LNCAP (cell line): ENCODE measurements at regions not wholly inside any gene's neighbourhood (a gene's known extent, or its start where the extent isn't known, plus 50 kb on each side); places are given as distances from the start of the nearest gene placed in this dataset.

Experiments used
- TF ChIP-seq, protein P1 (sequence below): fragments of 450-650 bp; IDR thresholded peaks from 2 replicates; pipeline ENCODE4 v1.5.1; 2017; ENCODE audit warnings: mild to moderate bottlenecking

DNA sequence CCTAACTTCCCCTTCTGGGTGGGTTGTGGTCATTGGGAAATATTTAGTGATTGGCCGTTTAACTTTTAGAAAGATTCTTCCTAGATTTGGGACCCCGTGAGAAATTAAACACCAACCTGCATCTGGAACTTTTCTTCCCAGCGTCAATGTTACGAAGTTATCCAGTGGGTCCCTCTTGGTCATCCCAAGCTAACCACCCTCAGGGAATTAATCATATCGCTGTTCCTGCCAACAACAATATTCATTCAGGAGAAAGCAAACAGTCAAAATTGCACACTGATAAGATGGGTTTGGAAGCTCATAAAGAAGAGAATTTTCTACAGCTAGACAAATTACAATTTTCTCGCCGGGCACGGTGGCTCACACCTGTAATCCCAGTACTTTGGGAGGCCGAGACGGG lies 121.2 kb upstream of the STX18 start:
- TF ChIP-seq, protein P1, sequence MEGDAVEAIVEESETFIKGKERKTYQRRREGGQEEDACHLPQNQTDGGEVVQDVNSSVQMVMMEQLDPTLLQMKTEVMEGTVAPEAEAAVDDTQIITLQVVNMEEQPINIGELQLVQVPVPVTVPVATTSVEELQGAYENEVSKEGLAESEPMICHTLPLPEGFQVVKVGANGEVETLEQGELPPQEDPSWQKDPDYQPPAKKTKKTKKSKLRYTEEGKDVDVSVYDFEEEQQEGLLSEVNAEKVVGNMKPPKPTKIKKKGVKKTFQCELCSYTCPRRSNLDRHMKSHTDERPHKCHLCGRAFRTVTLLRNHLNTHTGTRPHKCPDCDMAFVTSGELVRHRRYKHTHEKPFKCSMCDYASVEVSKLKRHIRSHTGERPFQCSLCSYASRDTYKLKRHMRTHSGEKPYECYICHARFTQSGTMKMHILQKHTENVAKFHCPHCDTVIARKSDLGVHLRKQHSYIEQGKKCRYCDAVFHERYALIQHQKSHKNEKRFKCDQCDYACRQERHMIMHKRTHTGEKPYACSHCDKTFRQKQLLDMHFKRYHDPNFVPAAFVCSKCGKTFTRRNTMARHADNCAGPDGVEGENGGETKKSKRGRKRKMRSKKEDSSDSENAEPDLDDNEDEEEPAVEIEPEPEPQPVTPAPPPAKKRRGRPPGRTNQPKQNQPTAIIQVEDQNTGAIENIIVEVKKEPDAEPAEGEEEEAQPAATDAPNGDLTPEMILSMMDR, result no peak

DNA sequence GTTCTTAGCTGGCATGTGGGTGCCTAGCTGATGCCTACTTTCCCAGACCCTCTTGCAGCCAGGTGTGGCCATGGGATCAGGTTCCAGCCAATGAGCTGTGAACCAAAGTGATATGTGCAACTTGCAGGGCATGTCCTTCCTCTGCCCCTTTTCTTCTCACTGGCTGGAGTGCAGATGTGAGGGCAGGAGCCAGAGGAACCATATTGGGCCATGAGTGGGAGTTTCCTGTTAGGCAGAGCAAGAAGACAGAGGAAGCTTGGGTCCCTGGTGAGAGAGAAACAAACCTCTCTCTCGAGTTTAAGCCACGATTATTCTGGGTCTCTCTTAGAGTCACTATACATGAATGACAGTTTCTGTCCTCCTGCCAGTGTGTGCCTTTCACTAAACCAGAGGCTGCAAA lies 120.4 kb upstream of the STX18 start:
- TF ChIP-seq, protein P1, result no peak

DNA sequence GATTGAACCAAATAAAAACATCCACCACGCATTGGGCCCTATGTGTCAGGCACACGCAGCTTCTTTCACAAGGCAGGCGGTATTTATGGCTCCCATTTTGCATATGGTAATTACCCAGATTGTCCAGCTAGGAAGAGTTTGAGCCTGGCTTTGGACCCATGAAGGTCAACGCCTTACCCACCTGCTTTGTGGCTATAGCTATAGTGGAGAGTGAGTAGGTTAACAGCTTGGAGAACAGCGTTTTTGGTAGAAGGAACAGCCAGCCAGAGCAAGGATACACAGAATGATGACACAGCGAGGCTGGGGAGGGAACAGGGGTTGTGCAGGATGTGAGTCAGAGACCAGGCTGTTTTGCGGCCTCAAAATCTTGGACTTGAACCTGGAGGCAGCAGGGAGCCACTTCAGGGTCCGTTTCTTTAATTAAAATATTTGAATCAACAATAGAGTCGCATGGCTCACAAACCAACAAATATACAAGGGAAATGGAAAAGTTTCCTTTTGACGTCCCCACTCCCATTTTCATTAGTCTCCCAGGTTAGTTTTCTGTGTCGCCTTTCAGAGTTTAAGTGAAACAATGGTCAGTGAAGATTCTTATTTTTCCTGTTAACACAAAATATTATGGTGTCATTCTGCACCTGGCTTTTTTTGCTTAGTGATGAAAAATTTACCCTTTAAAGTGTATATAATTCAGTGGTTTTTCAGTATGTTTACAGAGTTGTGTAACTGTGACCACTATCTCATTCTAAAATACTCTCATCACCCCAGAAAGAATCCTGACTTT lies 118.2 kb upstream of the STX18 start:
- TF ChIP-seq, protein P1, result no peak

DNA sequence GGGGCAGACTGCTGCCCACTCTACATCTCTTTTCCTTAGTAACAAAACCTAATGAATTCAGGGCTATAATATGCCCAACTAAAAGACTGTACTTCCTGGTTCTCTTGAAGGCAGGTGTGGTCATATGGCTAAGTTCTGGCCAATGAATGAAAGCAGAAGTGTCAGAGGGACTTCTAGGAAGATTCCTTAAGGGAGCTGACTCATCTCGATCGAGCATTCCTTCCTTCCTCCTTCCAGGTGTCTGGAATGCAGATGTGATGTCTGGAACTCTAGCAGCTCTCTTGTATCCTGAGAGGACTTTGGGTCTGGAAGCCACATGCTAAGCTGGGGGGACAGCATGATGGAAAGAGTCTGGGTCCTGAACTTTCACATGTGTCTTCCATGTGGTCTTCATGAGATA lies 116.2 kb upstream of the STX18 start:
- TF ChIP-seq, protein P1, result no peak

DNA sequence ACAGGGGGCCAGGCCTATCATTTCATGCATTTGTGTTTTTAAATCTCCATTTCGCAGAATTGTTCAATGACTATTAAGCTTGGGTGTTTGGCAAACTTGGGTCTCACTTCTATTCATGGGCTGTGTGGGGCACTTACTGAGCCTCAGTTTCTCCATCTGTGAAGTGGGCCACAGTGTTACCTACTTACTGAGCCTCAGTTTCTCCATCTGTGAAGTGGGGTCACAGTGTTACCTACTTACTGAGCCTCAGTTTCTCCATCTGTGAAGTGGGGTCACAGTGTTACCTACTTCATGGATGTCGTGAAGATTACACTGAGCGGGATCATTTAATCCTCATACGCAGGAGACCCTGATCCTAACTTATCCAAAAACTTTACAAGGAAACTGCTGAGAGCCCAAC lies 115.1 kb upstream of the STX18 start:
- TF ChIP-seq, protein P1, result no peak

DNA sequence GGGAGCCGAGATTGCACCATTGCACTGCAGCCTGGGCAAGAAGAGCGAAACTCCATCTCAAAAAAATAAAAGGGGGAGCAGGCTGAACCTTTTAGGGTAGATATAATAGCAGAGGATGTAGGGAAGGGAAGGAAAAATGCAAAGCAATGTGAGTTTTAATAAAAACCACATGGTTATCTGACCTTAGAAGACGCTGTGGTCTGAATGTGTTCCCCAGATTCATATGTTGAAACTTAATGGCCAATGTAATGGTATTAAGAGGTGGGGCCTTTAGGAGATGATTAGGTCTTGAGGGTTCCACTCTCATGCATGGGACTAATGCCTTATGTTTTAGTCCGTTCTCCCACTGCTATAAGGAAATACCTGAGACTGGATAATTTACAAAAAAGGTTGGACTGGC lies 114.1 kb upstream of the STX18 start:
- TF ChIP-seq, protein P1, result no peak

DNA sequence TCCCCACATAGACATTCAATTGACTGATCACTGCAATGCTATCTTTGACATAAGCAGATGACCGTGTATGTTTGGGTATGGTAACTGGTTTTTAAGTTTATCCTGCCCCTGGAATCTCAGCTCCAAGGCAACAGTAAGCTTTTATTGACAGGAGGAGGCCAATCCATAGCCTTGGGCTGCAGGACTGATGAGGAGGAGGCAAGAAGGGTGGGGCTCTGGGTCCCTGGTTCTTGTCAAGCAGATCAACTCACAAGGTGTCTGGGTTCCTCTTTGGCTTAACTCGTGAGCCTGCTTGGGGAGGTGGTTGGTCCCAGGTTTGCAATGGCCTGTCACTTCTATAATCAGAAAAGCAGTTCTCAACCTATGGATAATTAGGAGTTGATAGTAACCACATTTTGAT lies 113.2 kb upstream of the STX18 start:
- TF ChIP-seq, protein P1, result no peak
